Nephron progenitor cell (in vitro differentiated cells): ENCODE measurements at regions not wholly inside any gene's neighbourhood (a gene's known extent, or its start where the extent isn't known, plus 50 kb on each side); places are given as distances from the start of the nearest gene placed in this dataset.

Experiments used
- DNase-seq: peaks from one replicate; pipeline ENCODE4 v3.0.0; 2021
- H3K27ac Mint-ChIP-seq: 2 replicates; pipeline ENCODE4 v1.8.0; 2021; ENCODE audit warnings: mild to moderate bottlenecking, moderate library complexity, mixed read lengths
- H3K27me3 Mint-ChIP-seq: 2 replicates; pipeline ENCODE4 v1.8.0; 2021; ENCODE audit warnings: mild to moderate bottlenecking, low read depth, mixed read lengths; ENCODE audit not compliant: poor library complexity
- H3K36me3 Mint-ChIP-seq: 2 replicates; pipeline ENCODE4 v1.8.0; 2021; ENCODE audit warnings: low read depth, mixed read lengths
- H3K4me1 Mint-ChIP-seq: 2 replicates; pipeline ENCODE4 v1.8.0; 2021; ENCODE audit warnings: mixed read lengths
- H3K4me3 Mint-ChIP-seq: 2 replicates; pipeline ENCODE4 v1.8.0; 2021; ENCODE audit warnings: mild to moderate bottlenecking, moderate library complexity, mixed read lengths
- H3K9me3 Mint-ChIP-seq: 2 replicates; pipeline ENCODE4 v1.8.0; 2021; ENCODE audit warnings: mild to moderate bottlenecking, moderate library complexity, mixed read lengths
- TF ChIP-seq, protein P1 (sequence below): fragments of 200-600 bp; sonication (generic); IDR thresholded peaks from 2 replicates; pipeline ENCODE4 v1.5.0; 2021; ENCODE audit warnings: antibody characterized with exemption

DNA sequence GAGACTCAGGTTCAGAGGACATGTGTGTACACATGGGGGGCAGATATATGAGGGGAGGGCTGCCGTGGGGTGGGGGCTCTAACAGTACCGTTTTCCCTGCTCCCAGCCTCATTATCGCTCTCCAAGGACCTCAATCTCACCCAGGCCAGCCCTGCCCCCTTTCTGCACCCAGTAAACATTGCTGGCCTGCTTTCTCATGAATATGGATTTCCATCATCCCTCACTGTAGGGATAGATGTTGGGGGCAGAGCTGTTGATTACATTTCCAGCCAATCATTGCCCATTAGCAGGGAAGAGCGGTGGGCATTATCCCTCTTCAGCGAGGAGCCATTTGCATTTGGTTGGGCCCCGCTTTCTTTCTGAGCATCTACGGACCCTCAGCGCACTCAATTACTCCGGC is 273.8 kb downstream of the RPS6KC1 start:
- TF ChIP-seq, protein P1, sequence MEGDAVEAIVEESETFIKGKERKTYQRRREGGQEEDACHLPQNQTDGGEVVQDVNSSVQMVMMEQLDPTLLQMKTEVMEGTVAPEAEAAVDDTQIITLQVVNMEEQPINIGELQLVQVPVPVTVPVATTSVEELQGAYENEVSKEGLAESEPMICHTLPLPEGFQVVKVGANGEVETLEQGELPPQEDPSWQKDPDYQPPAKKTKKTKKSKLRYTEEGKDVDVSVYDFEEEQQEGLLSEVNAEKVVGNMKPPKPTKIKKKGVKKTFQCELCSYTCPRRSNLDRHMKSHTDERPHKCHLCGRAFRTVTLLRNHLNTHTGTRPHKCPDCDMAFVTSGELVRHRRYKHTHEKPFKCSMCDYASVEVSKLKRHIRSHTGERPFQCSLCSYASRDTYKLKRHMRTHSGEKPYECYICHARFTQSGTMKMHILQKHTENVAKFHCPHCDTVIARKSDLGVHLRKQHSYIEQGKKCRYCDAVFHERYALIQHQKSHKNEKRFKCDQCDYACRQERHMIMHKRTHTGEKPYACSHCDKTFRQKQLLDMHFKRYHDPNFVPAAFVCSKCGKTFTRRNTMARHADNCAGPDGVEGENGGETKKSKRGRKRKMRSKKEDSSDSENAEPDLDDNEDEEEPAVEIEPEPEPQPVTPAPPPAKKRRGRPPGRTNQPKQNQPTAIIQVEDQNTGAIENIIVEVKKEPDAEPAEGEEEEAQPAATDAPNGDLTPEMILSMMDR: no peak
- no peaks in the 10 kb centered on the region for H3K9me3 Mint-ChIP-seq
- DNase-seq: no peak
- H3K27me3 Mint-ChIP-seq: peaks cover 9% of the 10 kb centered on the region
- no peak overlapping the region for H3K4me3 Mint-ChIP-seq
- no peak overlapping the region for H3K27ac Mint-ChIP-seq
- H3K4me1 Mint-ChIP-seq: peaks cover 15% of the 10 kb centered on the region
- H3K36me3 Mint-ChIP-seq: no peaks in the 10 kb centered on the region

DNA sequence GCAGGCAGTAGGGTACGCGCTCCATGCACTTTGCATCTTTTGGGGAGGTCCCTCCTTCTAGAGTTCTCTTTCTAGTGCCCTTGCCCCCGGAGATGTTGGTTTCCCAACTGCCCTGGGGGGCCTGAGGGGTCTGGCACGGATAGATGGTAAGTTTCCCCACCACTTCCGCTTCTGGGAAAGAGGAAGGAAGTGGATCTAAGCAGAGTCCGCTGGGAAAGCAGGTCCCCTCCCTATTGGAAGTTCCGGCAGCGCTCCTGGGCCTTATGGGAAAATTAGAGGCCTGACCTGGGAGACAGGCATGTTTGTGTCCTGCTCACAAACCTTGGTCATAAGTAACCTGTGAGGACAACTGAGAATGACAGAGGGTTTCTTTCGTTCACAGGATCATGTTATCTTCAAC is 274.4 kb downstream of the RPS6KC1 start:
- H3K36me3 Mint-ChIP-seq: no peaks in the 10 kb centered on the region
- H3K4me1 Mint-ChIP-seq: peaks cover 15% of the 10 kb centered on the region
- TF ChIP-seq, protein P1: no peak
- no peak overlapping the region for H3K27ac Mint-ChIP-seq
- no peaks in the 10 kb centered on the region for H3K9me3 Mint-ChIP-seq
- H3K27me3 Mint-ChIP-seq: peaks cover 9% of the 10 kb centered on the region
- H3K4me3 Mint-ChIP-seq: no peak overlapping the region
- DNase-seq: no peak

DNA sequence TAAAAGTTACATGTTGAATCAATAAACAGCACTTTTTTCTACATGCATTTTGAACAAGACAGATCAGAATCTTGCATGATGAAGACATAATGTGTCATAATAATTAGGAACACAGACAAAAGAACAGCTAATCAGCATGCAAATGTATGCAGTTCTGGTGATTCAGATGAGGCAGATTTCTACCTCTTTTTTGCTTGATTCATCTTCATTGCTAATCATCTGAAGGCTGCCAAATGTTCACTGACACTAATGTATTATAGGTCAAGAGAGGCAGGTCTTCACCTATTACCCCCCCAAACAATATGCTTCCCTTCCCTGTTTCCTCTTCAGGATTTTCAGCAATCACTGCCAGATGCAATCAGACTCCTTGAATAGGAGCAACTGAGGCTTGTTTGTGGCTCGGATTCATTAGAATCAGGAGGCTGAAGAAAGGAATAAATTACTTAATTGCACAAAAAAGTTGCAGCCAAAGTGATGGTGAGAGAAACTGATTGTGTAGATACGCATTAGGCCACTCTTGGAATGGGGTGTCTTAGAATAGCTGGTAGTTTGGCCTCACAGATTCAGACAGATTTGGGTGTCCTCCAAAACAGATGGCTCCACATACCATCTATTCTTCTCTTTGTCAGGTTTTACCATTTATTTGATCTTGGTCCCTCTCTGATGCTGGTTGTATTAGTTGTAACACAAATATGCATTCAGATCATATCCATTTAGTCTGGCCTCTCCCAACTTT is 275.4 kb downstream of the RPS6KC1 start:
- H3K4me1 Mint-ChIP-seq: peaks cover 15% of the 10 kb centered on the region
- H3K9me3 Mint-ChIP-seq: no peaks in the 10 kb centered on the region
- no peak overlapping the region for H3K27ac Mint-ChIP-seq
- no peak for DNase-seq
- no peak overlapping the region for H3K4me3 Mint-ChIP-seq
- H3K27me3 Mint-ChIP-seq: peaks cover 13% of the 10 kb centered on the region
- H3K36me3 Mint-ChIP-seq: no peaks in the 10 kb centered on the region
- TF ChIP-seq, protein P1: no peak

DNA sequence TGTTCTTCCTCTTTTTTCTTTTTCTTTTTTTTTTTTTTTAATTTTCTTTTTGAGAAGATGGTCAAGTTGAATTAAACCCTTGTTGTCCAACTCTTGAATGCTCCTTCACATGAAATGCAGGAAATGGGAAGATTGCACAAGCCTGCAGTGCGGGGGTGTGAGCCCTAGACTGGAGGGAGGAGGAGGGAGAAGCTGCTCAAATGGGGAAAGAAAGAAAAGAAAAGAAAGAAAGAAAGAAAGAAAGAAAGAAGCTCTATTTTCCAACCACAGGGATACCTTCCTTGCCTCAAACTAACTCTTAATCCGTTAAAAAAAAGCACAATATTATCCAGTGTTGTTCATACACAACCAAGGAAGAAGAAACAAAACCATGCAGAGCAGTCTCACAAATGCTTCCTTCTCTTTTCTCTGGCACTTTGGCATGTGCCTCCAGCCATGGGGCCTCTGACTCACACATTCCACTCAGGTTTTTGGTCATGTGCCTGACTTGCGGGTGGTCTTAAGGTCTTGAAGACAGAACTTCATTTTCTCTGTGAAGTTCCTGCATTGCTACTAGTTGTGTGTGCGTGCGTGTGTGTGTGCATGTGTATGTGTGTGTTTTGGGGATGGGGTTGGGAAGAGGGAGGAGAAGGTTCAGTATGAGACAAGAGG is 276.1 kb downstream of the RPS6KC1 start:
- no peak for DNase-seq
- TF ChIP-seq, protein P1: no peak

DNA sequence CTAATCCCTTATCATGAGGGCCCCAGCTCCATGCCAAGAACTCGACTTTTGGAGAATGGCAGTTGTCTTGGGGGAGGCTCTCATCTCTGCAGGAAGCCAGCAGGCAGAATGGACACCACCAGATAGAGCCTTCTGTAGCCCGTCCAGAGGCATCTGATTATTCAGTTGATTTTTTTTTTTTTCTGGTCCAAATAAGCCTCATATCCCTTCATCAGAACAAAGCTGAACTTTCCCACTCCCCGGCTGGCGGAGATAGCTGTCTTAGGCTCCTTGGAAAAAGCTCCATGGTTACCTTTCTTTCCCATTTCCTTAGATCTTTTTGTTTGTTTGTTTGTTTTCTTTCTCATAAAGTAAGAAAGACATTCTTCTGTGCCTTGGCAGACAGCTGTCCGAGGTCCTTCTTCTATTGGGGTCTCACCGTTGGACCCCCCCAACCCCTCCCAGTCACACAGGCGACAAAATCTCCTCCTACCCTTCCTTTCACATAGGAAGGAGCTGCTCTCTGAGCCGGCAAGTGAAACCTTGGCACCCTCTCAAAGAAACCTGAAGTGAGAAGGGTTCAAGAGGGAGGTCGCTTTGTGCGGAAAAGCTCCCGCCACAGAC is 278.5 kb downstream of the RPS6KC1 start:
- H3K36me3 Mint-ChIP-seq: no peaks in the 10 kb centered on the region
- no peak for DNase-seq
- no peak overlapping the region for H3K27ac Mint-ChIP-seq

More for the DNA sequence above, 276.1 kb downstream of the RPS6KC1 start:
- H3K27ac Mint-ChIP-seq: no peak overlapping the region
- no peaks in the 10 kb centered on the region for H3K36me3 Mint-ChIP-seq
- no peaks in the 10 kb centered on the region for H3K9me3 Mint-ChIP-seq
- H3K4me3 Mint-ChIP-seq: no peak overlapping the region
- H3K27me3 Mint-ChIP-seq: peaks cover 13% of the 10 kb centered on the region
- H3K4me1 Mint-ChIP-seq: peaks cover 15% of the 10 kb centered on the region

More for the DNA sequence above, 278.5 kb downstream of the RPS6KC1 start:
- Mint-ChIP-seq H3K9me3 (no peaks in the 10 kb centered on the region), H3K4me3 (no peak overlapping the region), H3K27me3 (peaks cover 8% of the 10 kb centered on the region), H3K4me1 (peaks cover 15% of the 10 kb centered on the region)
- TF ChIP-seq, protein P1: no peak
